ENCODE measurements at regions not wholly inside any gene's neighbourhood (a gene's known extent, or its start where the extent isn't known, plus 50 kb on each side); places are given as distances from the start of the nearest gene placed in this dataset.

- no peak for TF ChIP-seq POLR2AphosphoS5 (IDR thresholded peaks at IDR 0.05; ENCODE audit: low read depth, low read length)
- TF ChIP-seq POLR2A (IDR thresholded peaks at IDR 0.05; ENCODE audit: low read depth, low read length): no peak
- no peak for TF ChIP-seq TAF1 (IDR thresholded peaks at IDR 0.05; ENCODE audit: borderline replicate concordance, low read depth, low read length)
These were observed 224.4 kb upstream of the SESN3 start for GRCh38 chr11:95455228-95455970.
